ENCODE measurements at regions not wholly inside any gene's neighbourhood (a gene's known extent, or its start where the extent isn't known, plus 50 kb on each side); places are given as distances from the start of the nearest gene placed in this dataset.

GRCh38 chr7:94089806-94090205 is 85.7 kb upstream of the BET1 start:
- no peaks in the 10 kb centered on the region for H3K27me3 ChIP-seq
- no peak for DNase-seq (ENCODE audit: low spot score in 2 of 2)
- no peaks in the 10 kb centered on the region for H3K9me3 ChIP-seq
- no peak overlapping the region for H3K27ac ChIP-seq
- H3K4me1 ChIP-seq, result no peaks in the 10 kb centered on the region
- intact Hi-C loops (cut with DNase I), result loop anchor here (5.0 kb wide), 2 partner anchors 188 to 373 kb away; no protein-coding TSS in a partner anchor
- no peak overlapping the region for H3K4me3 ChIP-seq
- TF ChIP-seq, protein P1, sequence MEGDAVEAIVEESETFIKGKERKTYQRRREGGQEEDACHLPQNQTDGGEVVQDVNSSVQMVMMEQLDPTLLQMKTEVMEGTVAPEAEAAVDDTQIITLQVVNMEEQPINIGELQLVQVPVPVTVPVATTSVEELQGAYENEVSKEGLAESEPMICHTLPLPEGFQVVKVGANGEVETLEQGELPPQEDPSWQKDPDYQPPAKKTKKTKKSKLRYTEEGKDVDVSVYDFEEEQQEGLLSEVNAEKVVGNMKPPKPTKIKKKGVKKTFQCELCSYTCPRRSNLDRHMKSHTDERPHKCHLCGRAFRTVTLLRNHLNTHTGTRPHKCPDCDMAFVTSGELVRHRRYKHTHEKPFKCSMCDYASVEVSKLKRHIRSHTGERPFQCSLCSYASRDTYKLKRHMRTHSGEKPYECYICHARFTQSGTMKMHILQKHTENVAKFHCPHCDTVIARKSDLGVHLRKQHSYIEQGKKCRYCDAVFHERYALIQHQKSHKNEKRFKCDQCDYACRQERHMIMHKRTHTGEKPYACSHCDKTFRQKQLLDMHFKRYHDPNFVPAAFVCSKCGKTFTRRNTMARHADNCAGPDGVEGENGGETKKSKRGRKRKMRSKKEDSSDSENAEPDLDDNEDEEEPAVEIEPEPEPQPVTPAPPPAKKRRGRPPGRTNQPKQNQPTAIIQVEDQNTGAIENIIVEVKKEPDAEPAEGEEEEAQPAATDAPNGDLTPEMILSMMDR (IDR thresholded peaks at IDR 0.05), result no peak
- H3K36me3 ChIP-seq, result no peaks in the 10 kb centered on the region

DNA sequence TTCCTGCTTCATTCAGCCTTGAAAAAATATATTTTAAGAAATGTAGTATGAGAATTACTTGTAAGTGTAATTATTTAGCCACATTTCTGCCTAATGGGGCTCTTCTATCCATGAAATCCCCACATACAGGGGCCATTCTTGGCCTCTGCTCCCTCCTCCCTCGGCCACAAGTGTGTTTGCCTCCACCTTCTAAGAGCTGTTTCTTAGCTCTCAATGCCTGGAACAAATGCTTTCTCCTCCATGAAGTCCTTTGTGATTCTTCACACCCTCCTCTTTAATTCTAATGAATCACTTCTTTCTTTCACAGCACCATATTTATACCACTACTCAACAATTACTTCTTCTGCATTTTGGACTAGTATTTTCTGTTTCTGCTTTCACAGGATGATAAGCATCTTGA is 88.8 kb upstream of the BET1 start:
- TF ChIP-seq, protein P1 (IDR thresholded peaks at IDR 0.05), result no peak
- intact Hi-C loops (cut with DNase I), result no loop called here
- no peak overlapping the region for H3K4me3 ChIP-seq

GRCh38 chr7:94094298-94094697 is 90.1 kb upstream of the BET1 start:
- no peak overlapping the region for H3K27ac ChIP-seq
- no peaks in the 10 kb centered on the region for H3K4me1 ChIP-seq
- no peaks in the 10 kb centered on the region for H3K36me3 ChIP-seq
- TF ChIP-seq, protein P1 (IDR thresholded peaks at IDR 0.05), result no peak
- no peaks in the 10 kb centered on the region for H3K27me3 ChIP-seq
- intact Hi-C loops (cut with DNase I), result no loop called here
- no peak for DNase-seq (ENCODE audit: low spot score in 2 of 2)
- no peaks in the 10 kb centered on the region for H3K9me3 ChIP-seq
- H3K4me3 ChIP-seq, result no peak overlapping the region

More for the DNA sequence above, 88.8 kb upstream of the BET1 start:
- no peaks in the 10 kb centered on the region for H3K27me3 ChIP-seq
- DNase-seq (ENCODE audit: low spot score in 2 of 2), result no peak
- no peaks in the 10 kb centered on the region for H3K9me3 ChIP-seq
- no peaks in the 10 kb centered on the region for H3K4me1 ChIP-seq
- H3K36me3 ChIP-seq, result no peaks in the 10 kb centered on the region
- H3K27ac ChIP-seq, result no peak overlapping the region

DNA sequence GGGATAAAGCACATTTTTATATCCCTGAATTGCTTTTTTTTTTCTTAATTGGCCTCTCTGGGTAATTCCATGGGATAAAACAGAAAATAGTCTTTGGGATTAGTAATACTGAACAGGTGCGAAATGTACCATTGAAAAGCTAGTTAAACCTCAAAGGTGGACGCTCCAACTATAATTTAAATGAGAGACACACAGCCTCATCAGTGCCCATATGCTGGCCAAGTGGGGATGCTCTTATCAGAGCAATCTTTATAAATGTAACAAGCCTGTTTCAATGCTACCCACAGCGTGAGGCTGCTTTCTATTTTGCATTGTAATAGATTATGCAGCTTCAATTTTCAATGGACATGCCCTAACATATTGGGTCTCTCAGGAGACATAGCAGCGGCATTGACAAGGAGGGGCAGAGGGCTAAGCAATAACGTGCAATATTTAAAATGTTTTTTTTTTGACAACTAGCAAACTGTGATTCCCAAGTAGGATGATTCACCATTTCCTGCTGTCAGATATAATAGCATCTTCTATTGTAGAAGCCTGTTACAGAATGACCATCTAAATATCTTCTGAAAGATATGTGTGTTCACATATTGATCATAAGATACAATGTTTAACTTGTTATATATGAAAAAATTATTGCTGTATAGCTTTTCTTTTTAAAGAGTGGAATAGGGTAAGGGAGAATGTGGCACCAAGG is 91.3 kb upstream of the BET1 start:
- intact Hi-C loops (cut with DNase I), result no loop called here

GRCh38 chr7:94099679-94100078 is 95.5 kb upstream of the BET1 start:
- Histone ChIP-seq H3K4me1 (no peaks in the 10 kb centered on the region), H3K36me3 (no peaks in the 10 kb centered on the region), H3K9me3 (no peaks in the 10 kb centered on the region), H3K4me3 (no peak overlapping the region), H3K27me3 (no peaks in the 10 kb centered on the region), H3K27ac (no peak overlapping the region)
- TF ChIP-seq, protein P1 (IDR thresholded peaks at IDR 0.05), result no peak
- no peak for DNase-seq (ENCODE audit: low spot score in 2 of 2)
- intact Hi-C loops (cut with DNase I), result no loop called here

More for the DNA sequence above, 91.3 kb upstream of the BET1 start:
- Histone ChIP-seq H3K36me3 (no peaks in the 10 kb centered on the region), H3K4me1 (no peaks in the 10 kb centered on the region), H3K27me3 (no peaks in the 10 kb centered on the region), H3K4me3 (no peak overlapping the region), H3K27ac (no peak overlapping the region), H3K9me3 (no peaks in the 10 kb centered on the region)
- TF ChIP-seq, protein P1 (IDR thresholded peaks at IDR 0.05), result no peak
- DNase-seq (ENCODE audit: low spot score in 2 of 2), result no peak

All from ascending aorta (tissue), 2 donors.